ENCODE measurements at regions not wholly inside any gene's neighbourhood (a gene's known extent, or its start where the extent isn't known, plus 50 kb on each side); places are given as distances from the start of the nearest gene placed in this dataset.

GRCh38 chr6:144782634-144783033, 497.5 kb downstream of the UTRN start:
- TF ChIP-seq CTCF (IDR thresholded peaks at IDR 0.05; ENCODE audit: low read depth, low read length, missing input control) (no peak), RAD21 (IDR thresholded peaks at IDR 0.05) (no peak), YY1 (IDR thresholded peaks at IDR 0.05) (no peak), MAX (IDR thresholded peaks at IDR 0.05) (no peak), GABPA (IDR thresholded peaks at IDR 0.05 in 1 of 2, conservative IDR thresholded peaks at IDR 0.05 in 1 of 2) (no peak), FOXA1 (IDR thresholded peaks at IDR 0.05) (no peak), REST (IDR thresholded peaks at IDR 0.05) (no peak), EGR1 (IDR thresholded peaks at IDR 0.05; ENCODE audit: low read depth in 2 of 2) (no peak), SP1 (IDR thresholded peaks at IDR 0.05) (no peak), TAF1 (conservative IDR thresholded peaks at IDR 0.05) (no peak), RXRA (IDR thresholded peaks at IDR 0.05) (no peak), HNF4G (IDR thresholded peaks at IDR 0.05) (no peak)
- TF ChIP-seq, protein P1, sequence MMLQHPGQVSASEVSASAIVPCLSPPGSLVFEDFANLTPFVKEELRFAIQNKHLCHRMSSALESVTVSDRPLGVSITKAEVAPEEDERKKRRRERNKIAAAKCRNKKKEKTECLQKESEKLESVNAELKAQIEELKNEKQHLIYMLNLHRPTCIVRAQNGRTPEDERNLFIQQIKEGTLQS (IDR thresholded peaks at IDR 0.05): no peak

Data from liver (tissue), 3 donors.